ENCODE measurements at regions not wholly inside any gene's neighbourhood (a gene's known extent, or its start where the extent isn't known, plus 50 kb on each side); places are given as distances from the start of the nearest gene placed in this dataset.

DNA sequence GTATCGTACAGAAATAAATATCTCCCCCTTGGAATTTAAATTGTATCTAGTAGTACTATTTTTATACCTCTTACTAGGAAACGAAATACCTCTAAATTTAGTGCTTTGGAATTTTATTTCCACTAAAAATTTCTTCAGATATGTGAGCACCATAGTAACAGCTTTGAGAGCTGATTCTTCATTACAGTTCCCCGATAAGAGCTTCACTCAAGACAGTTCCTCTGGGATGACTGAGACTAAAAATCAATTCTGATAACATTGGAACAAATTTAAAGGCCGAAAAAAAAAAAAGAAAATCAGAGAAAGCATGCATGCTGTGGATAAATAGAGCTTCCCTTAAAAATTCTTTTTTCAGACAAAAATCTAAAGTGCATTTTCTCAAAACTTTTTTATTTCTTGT, 68.5 kb upstream of the MEF2C start:
- no peaks in the 10 kb centered on the region for H3K79me1 ChIP-seq (ENCODE audit: low read depth, low read length)
- H2BK120ac ChIP-seq (replicated peaks; ENCODE audit: low read depth, low read length): no peak overlapping the region
- POLR2A ChIA-PET (ENCODE audit: partially characterized antibody): no interaction called here
- no peaks in the 10 kb centered on the region for H4K20me1 ChIP-seq (replicated peaks in 1 of 2; ENCODE audit: control insufficient read depth in 1 of 2, insufficient read depth in 2 of 2, low read length in 2 of 2)
- H3K56ac ChIP-seq (replicated peaks; ENCODE audit: insufficient read length, low read depth, low read length): no peak overlapping the region
- no peak overlapping the region for H3K14ac ChIP-seq (ENCODE audit: insufficient read length)
- H3K4ac ChIP-seq (replicated peaks; ENCODE audit: insufficient read length, low read depth, low read length): no peak overlapping the region
- H3K36me3 ChIP-seq (ENCODE audit: control insufficient read depth in 2 of 4, insufficient read depth in 4 of 4, low read length in 3 of 4): no peaks in the 10 kb centered on the region
- H3K4me1 ChIP-seq (replicated peaks in 1 of 4; ENCODE audit: control insufficient read depth in 3 of 4, insufficient read depth in 4 of 4, low read length in 3 of 4): peaks cover 2 to 16% (median 9%) of the 10 kb centered on the region in 4 experiments; a peak in 5 of 7 replicates
- WGBS, 2 experiments (ENCODE audit: extremely low coverage in 1 of 2, insufficient coverage in 1 of 2, insufficient read length in 1 of 2, insufficient replicate concordance in 2 of 2, low coverage in 1 of 2, low lambda C conversion rate in 2 of 2, missing lambda C conversion rate in 1 of 2): 90% methylated on average over 4 of the region's 4 CpGs; no CpG with 5 or more reads in 1 of the 2 experiments
- no peak overlapping the region for H2AK5ac ChIP-seq (ENCODE audit: low read depth, low read length)
- CTCF ChIA-PET (ENCODE audit: partially characterized antibody): no interaction called here
- no peak overlapping the region for H3K23ac ChIP-seq (ENCODE audit: insufficient read length)
- no peak overlapping the region for H4K91ac ChIP-seq (replicated peaks; ENCODE audit: insufficient read length, low read length)
- H2BK5ac ChIP-seq (ENCODE audit: low read depth, low read length): no peak overlapping the region
- H4K5ac ChIP-seq (ENCODE audit: insufficient read length, low read depth, low read length): no peak overlapping the region
- no peak overlapping the region for H3K4me3 ChIP-seq (ENCODE audit: extremely low read depth in 1 of 4, insufficient read depth in 2 of 4, low read depth in 3 of 4, low read length in 4 of 4)
- H3K79me2 ChIP-seq (ENCODE audit: control insufficient read depth in 1 of 2, insufficient read depth in 2 of 2, low read length in 2 of 2): no peaks in the 10 kb centered on the region
- H3K9ac ChIP-seq (replicated peaks in 1 of 4; ENCODE audit: extremely low read depth in 1 of 4, low read depth in 3 of 4, low read length in 3 of 4): no peak overlapping the region
- H3K27me3 ChIP-seq (replicated peaks in 1 of 4; ENCODE audit: control insufficient read depth in 3 of 4, extremely low read depth in 1 of 4, insufficient read depth in 3 of 4, low read length in 3 of 4): no peaks in the 10 kb centered on the region
- H3K23me2 ChIP-seq (ENCODE audit: low read depth, low read length): no peaks in the 10 kb centered on the region
- DNase-seq (ENCODE audit: low read depth in 1 of 2, low spot score in 2 of 2): no peak
- FAIRE-seq: no peak
- H4K8ac ChIP-seq (ENCODE audit: extremely low read depth, insufficient read depth, low read length): no peak overlapping the region
- no peaks in the 10 kb centered on the region for H3K9me3 ChIP-seq (ENCODE audit: insufficient read depth in 2 of 2, low read depth in 1 of 2, low read length in 1 of 2)
- no peak overlapping the region for H2BK12ac ChIP-seq (ENCODE audit: low read depth, low read length)
- H3K27ac ChIP-seq (ENCODE audit: low read depth, low read length): no peak overlapping the region
- H2AFZ ChIP-seq (ENCODE audit: low read length): no peak overlapping the region
- no peak overlapping the region for H3K18ac ChIP-seq (ENCODE audit: extremely low read depth, low read length)
- H3K4me2 ChIP-seq (ENCODE audit: insufficient read depth in 1 of 2, low read depth in 2 of 2, low read length in 2 of 2): no peak overlapping the region
- H2BK15ac ChIP-seq (ENCODE audit: low read length): no peak overlapping the region
- no peak overlapping the region for H2BK20ac ChIP-seq (ENCODE audit: low read length)
- TF ChIP-seq TBP (IDR thresholded peaks at IDR 0.05; ENCODE audit: low read depth, low read length) (no peak), RBBP5 (IDR thresholded peaks at IDR 0.05; ENCODE audit: borderline replicate concordance, low read depth, low read length) (no peak), CBX5 (IDR thresholded peaks at IDR 0.05; ENCODE audit: low read depth, low read length) (no peak), CHD1 (IDR thresholded peaks at IDR 0.05; ENCODE audit: low read depth, low read length) (no peak), CBX8 (IDR thresholded peaks at IDR 0.05; ENCODE audit: borderline replicate concordance, low read depth, low read length) (no peak)
- TF ChIP-seq, protein P1, sequence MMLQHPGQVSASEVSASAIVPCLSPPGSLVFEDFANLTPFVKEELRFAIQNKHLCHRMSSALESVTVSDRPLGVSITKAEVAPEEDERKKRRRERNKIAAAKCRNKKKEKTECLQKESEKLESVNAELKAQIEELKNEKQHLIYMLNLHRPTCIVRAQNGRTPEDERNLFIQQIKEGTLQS (IDR thresholded peaks at IDR 0.05; ENCODE audit: insufficient read depth, low read depth, low read length): no peak
- TF ChIP-seq, protein P2, sequence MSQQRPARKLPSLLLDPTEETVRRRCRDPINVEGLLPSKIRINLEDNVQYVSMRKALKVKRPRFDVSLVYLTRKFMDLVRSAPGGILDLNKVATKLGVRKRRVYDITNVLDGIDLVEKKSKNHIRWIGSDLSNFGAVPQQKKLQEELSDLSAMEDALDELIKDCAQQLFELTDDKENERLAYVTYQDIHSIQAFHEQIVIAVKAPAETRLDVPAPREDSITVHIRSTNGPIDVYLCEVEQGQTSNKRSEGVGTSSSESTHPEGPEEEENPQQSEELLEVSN (IDR thresholded peaks at IDR 0.05): no peak
